ENCODE measurements at regions not wholly inside any gene's neighbourhood (a gene's known extent, or its start where the extent isn't known, plus 50 kb on each side); places are given as distances from the start of the nearest gene placed in this dataset.

DNA sequence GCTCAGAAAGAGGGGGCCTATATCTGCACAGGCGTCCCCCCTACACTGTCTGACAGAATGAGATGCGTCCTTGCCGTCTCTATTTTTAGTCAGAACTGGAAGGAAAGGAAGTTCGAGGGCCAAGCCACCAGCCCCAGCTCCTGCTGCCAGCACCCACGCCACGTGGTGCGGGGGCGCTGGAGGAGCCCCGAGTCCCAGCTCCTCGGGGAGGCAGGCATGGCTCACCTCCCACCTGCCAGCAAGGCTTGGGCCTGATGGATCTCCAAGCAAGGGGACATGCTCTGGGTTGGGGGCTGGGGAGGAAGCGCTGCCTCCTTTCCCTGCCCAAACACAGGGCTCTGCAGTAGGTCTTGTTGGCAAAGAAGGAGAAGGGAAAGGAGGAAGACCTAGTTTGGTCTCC is 80.3 kb upstream of the ARAP3 start:
- Histone ChIP-seq H3K27ac (ENCODE audit: low read depth, low read length) (no peak overlapping the region), H3K4me3 (replicated peaks in 1 of 2; ENCODE audit: low read depth in 1 of 2, low read length in 2 of 2) (no peak overlapping the region), H2AFZ (ENCODE audit: low read depth, low read length, poor library complexity, severe bottlenecking) (no peak overlapping the region), H3K4me2 (ENCODE audit: low read length) (no peak overlapping the region), H3K9ac (ENCODE audit: low read length) (no peak overlapping the region), H4K20me1 (ENCODE audit: insufficient read depth) (no peaks in the 10 kb centered on the region), H3K4me1 (ENCODE audit: control insufficient read depth in 1 of 2, insufficient read depth in 2 of 2, low read length in 2 of 2) (peaks cover 0 to 8% of the 10 kb centered on the region in 2 experiments; a peak in 1 of 4 replicates), H3K79me2 (ENCODE audit: insufficient read depth, low read length) (no peaks in the 10 kb centered on the region), H3K27me3 (ENCODE audit: insufficient read depth, low read length) (peaks cover 16% of the 10 kb centered on the region; the same call in 1 of the 2 replicates), H3K9me2 (ENCODE audit: insufficient read depth) (no peaks in the 10 kb centered on the region), H3K9me3 (ENCODE audit: control insufficient read depth in 1 of 2, insufficient read depth in 1 of 2, low read depth in 1 of 2, low read length in 2 of 2) (no peaks in the 10 kb centered on the region), H3K36me3 (ENCODE audit: control insufficient read depth in 1 of 2, insufficient read depth in 2 of 2, low read length in 2 of 2) (no peaks in the 10 kb centered on the region)
- intact Hi-C loops (cut with micrococcal nuclease), result no loop called here
- no peak for TF ChIP-seq ZFX (IDR thresholded peaks at IDR 0.05)
- TF ChIP-seq SIN3A (IDR thresholded peaks at IDR 0.05; ENCODE audit: low read depth), result no peak
- TF ChIP-seq EGR1 (IDR thresholded peaks at IDR 0.05; ENCODE audit: low read depth), result no peak
- ChIA-PET CTCF (interaction anchor here (1.2 kb wide), 1 partner anchor 117 kb away, joined by 3 read pairs; no protein-coding TSS in a partner anchor), RAD21 (ENCODE audit: low non-redundant PET in 1 of 2, low total read pairs in 2 of 2, uncharacterized antibody in 2 of 2, unreplicated experiment in 2 of 2) (interaction anchor here (1.4 kb wide), 2 partner anchors 117 to 199 kb away, joined by 3 read pairs; no protein-coding TSS in a partner anchor), POLR2A (no interaction called here)
- no TSS peak for BruUV-seq (replicated peaks)
- DNase-seq (ENCODE audit: low read depth, low spot score) (no peak), ATAC-seq (no peak)

DNA sequence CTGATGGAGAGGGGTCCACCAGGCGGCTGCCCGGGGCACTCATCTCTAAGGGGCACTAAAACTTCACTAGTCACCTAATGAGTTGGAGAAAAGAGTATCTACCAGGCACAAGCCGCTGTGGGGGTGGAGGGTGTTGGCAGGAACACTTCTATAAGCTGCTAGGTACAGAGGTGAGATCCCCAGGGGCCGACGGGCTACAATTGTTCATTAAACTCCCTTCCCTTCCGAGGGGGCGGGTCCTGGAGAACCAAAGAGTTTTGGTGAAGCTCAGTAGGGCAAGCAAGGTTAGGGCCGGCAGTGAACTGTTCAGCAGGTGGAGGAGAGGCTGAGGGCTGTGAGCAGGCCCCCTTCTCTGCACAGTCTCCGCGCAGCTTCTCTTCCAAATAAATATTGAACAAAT is 78.7 kb upstream of the ARAP3 start:
- Histone ChIP-seq H3K27me3 (ENCODE audit: insufficient read depth, low read length) (peaks cover 16% of the 10 kb centered on the region; the same call in 1 of the 2 replicates), H3K4me3 (replicated peaks in 1 of 2; ENCODE audit: low read depth in 1 of 2, low read length in 2 of 2) (no peak overlapping the region), H3K27ac (ENCODE audit: low read depth, low read length) (no peak overlapping the region), H3K9me2 (ENCODE audit: insufficient read depth) (no peaks in the 10 kb centered on the region), H3K9me3 (ENCODE audit: control insufficient read depth in 1 of 2, insufficient read depth in 1 of 2, low read depth in 1 of 2, low read length in 2 of 2) (no peaks in the 10 kb centered on the region), H2AFZ (ENCODE audit: low read depth, low read length, poor library complexity, severe bottlenecking) (no peak overlapping the region), H3K79me2 (ENCODE audit: insufficient read depth, low read length) (no peaks in the 10 kb centered on the region), H3K36me3 (ENCODE audit: control insufficient read depth in 1 of 2, insufficient read depth in 2 of 2, low read length in 2 of 2) (no peaks in the 10 kb centered on the region), H4K20me1 (ENCODE audit: insufficient read depth) (no peaks in the 10 kb centered on the region), H3K9ac (ENCODE audit: low read length) (no peak overlapping the region), H3K4me1 (ENCODE audit: control insufficient read depth in 1 of 2, insufficient read depth in 2 of 2, low read length in 2 of 2) (peaks cover 0 to 9% of the 10 kb centered on the region in 2 experiments; a peak in 1 of 4 replicates), H3K4me2 (ENCODE audit: low read length) (no peak overlapping the region)
- ChIA-PET RAD21 (ENCODE audit: low non-redundant PET in 1 of 2, low total read pairs in 2 of 2, uncharacterized antibody in 2 of 2, unreplicated experiment in 2 of 2) (no interaction called here), POLR2A (no interaction called here), CTCF (no interaction called here)
- no peak for TF ChIP-seq EZH2phosphoT487 (IDR thresholded peaks at IDR 0.05; ENCODE audit: borderline replicate concordance)
- no peak for TF ChIP-seq JUND (IDR thresholded peaks at IDR 0.05)
- TF ChIP-seq SP1 (IDR thresholded peaks at IDR 0.05; ENCODE audit: low read depth), result no peak
- TF ChIP-seq, protein P1, sequence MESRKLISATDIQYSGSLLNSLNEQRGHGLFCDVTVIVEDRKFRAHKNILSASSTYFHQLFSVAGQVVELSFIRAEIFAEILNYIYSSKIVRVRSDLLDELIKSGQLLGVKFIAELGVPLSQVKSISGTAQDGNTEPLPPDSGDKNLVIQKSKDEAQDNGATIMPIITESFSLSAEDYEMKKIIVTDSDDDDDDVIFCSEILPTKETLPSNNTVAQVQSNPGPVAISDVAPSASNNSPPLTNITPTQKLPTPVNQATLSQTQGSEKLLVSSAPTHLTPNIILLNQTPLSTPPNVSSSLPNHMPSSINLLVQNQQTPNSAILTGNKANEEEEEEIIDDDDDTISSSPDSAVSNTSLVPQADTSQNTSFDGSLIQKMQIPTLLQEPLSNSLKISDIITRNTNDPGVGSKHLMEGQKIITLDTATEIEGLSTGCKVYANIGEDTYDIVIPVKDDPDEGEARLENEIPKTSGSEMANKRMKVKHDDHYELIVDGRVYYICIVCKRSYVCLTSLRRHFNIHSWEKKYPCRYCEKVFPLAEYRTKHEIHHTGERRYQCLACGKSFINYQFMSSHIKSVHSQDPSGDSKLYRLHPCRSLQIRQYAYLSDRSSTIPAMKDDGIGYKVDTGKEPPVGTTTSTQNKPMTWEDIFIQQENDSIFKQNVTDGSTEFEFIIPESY (IDR thresholded peaks at IDR 0.05; ENCODE audit: extremely low read depth, insufficient replicate concordance, low read length), result no peak
- TF ChIP-seq REST (IDR thresholded peaks at IDR 0.05; ENCODE audit: low read depth), result no peak
- no peak for TF ChIP-seq SIN3A (IDR thresholded peaks at IDR 0.05; ENCODE audit: low read depth)
- TF ChIP-seq POLR2AphosphoS5 (IDR thresholded peaks at IDR 0.05; ENCODE audit: low read depth, low read length), result no peak
- TF ChIP-seq ZFX (IDR thresholded peaks at IDR 0.05), result no peak
- TF ChIP-seq, protein P2, sequence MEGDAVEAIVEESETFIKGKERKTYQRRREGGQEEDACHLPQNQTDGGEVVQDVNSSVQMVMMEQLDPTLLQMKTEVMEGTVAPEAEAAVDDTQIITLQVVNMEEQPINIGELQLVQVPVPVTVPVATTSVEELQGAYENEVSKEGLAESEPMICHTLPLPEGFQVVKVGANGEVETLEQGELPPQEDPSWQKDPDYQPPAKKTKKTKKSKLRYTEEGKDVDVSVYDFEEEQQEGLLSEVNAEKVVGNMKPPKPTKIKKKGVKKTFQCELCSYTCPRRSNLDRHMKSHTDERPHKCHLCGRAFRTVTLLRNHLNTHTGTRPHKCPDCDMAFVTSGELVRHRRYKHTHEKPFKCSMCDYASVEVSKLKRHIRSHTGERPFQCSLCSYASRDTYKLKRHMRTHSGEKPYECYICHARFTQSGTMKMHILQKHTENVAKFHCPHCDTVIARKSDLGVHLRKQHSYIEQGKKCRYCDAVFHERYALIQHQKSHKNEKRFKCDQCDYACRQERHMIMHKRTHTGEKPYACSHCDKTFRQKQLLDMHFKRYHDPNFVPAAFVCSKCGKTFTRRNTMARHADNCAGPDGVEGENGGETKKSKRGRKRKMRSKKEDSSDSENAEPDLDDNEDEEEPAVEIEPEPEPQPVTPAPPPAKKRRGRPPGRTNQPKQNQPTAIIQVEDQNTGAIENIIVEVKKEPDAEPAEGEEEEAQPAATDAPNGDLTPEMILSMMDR (IDR thresholded peaks at IDR 0.05 in 2 of 3, conservative IDR thresholded peaks at IDR 0.05 in 1 of 3; ENCODE audit: borderline replicate concordance in 1 of 3, insufficient read depth in 1 of 3, low read depth in 2 of 3, low read length in 2 of 3), result no peak
- no peak for TF ChIP-seq FOSL1 (IDR thresholded peaks at IDR 0.05; ENCODE audit: low read depth)
- no peak for TF ChIP-seq CEBPB (IDR thresholded peaks at IDR 0.05; ENCODE audit: low read depth)
- ATAC-seq (no peak), DNase-seq (ENCODE audit: low read depth, low spot score) (no peak)
- no TSS peak for BruUV-seq (replicated peaks)
- intact Hi-C loops (cut with micrococcal nuclease), result no loop called here

Measured in HCT116 (cell line).